Memory B cell (primary cell): ENCODE measurements at regions not wholly inside any gene's neighbourhood (a gene's known extent, or its start where the extent isn't known, plus 50 kb on each side); places are given as distances from the start of the nearest gene placed in this dataset.

Source experiments
- ATAC-seq: fragments of 150-1000 bp; cut with Tn5 transposase; 2 replicates; pipeline ENCODE4 v1.10.0; 2021; ENCODE audit warnings: low read depth, mild to moderate bottlenecking, moderate library complexity
- DNase-seq, 2 donors: peaks; one replicate each; pipeline ENCODE4 v3.0.0; 2022; ENCODE audit warnings: low spot score in 2 of 2
- H3K27ac Mint-ChIP-seq: one replicate; pipeline ENCODE4 v1.8.0; 2022; ENCODE audit warnings: mild to moderate bottlenecking, moderate library complexity, mixed read lengths
- H3K27me3 Mint-ChIP-seq: one replicate; pipeline ENCODE4 v1.8.0; 2022; ENCODE audit warnings: mixed read lengths
- H3K36me3 Mint-ChIP-seq: one replicate; pipeline ENCODE4 v1.8.0; 2022; ENCODE audit warnings: mild to moderate bottlenecking, mixed read lengths
- H3K4me1 Mint-ChIP-seq: one replicate; pipeline ENCODE4 v1.8.0; 2022; ENCODE audit warnings: mixed read lengths
- H3K4me3 Mint-ChIP-seq: one replicate; pipeline ENCODE4 v1.8.0; 2022; ENCODE audit warnings: mild to moderate bottlenecking, moderate library complexity, mixed read lengths
- H3K9me3 Mint-ChIP-seq: one replicate; pipeline ENCODE4 v1.8.0; 2022; ENCODE audit warnings: mixed read lengths

DNA sequence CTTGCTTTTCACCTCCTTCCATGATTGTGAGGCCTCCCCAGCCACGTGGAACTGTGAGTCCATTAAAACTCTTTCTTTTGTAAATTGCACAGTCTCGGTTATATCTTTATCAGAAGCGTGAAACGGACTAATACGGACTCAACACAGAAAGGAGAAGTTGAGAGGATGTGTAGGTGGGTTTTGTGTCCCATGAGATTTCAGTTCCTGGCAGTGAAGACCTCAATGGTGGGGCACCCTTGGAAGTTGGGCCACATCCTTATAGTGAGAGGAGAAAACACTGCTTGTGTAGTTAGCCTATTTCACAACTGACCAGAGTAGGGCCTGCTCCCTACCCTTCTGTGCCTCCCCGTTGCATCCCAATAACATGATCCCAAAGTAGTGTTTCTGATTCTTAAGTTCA lies 98.9 kb upstream of the TNC start:
- no peaks in the 10 kb centered on the region for H3K27me3 Mint-ChIP-seq
- ATAC-seq (peak; percentile 63), DNase-seq (peak in 1 of 2 donors; percentile 8)
- peak overlapping the region; percentile 9 for H3K4me3 Mint-ChIP-seq
- peak overlapping the region; percentile 22 for H3K27ac Mint-ChIP-seq
- H3K36me3 Mint-ChIP-seq: no peaks in the 10 kb centered on the region
- no peaks in the 10 kb centered on the region for H3K9me3 Mint-ChIP-seq
- H3K4me1 Mint-ChIP-seq: peaks cover 28% of the 10 kb centered on the region

DNA sequence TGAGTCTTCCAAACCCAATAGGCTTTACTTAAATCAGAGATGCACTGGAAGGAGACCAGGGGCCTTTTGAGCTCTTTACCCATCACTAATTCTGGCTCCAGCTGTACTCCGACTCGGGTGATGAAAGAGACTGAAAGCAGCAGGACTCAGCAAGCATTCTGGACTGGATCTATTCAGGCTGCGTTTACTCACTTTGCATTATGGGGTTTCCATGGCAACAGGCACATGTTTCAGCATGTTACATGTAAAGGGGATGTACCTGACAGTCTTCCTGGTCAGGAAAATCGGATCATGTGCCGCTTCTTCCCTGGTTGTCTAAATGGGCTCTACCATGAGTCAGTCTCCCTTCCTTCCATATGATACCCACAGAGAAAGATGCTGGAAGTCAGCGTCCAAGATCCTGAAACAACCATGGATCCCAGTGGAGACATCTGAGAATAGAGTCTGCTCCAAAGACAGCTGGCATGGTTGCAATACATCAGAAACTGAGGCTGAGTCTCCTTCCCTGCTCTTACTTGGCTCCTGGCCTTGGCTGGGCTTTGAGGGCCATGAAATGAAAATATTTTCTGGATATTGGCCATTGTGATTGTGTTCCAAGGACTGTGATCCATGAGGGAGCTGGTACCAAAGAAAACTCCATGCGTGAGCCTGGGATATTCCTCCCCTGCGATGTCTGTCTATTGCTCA lies 102.5 kb upstream of the TNC start:
- Mint-ChIP-seq H3K27me3 (no peaks in the 10 kb centered on the region), H3K4me3 (no peak overlapping the region), H3K9me3 (no peaks in the 10 kb centered on the region), H3K4me1 (peaks cover 16% of the 10 kb centered on the region), H3K27ac (no peak overlapping the region), H3K36me3 (no peaks in the 10 kb centered on the region)
- DNase-seq: no peak
- ATAC-seq: no peak

DNA sequence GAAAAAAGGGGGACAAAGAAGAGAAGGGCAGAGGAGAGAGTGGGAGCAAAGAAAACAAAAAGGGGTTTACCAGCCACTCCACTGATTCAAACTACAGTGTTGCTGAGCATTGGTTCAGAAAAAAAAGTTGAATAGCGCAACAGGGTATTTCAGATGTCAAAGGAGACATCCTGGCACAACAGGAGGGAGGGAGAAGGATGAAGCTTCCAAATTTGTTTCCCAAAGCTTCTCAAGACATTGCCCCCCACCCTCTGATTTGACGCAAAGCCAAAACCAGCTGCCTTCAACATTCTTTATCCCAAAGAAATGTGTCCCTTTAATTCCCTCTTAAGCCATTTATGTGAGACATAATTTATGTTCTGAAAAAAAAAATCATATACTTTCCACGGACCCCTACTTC lies 105.5 kb upstream of the TNC start:
- no peak overlapping the region for H3K27ac Mint-ChIP-seq
- DNase-seq (no peak), ATAC-seq (no peak)
- no peaks in the 10 kb centered on the region for H3K4me1 Mint-ChIP-seq
- no peaks in the 10 kb centered on the region for H3K9me3 Mint-ChIP-seq
- H3K27me3 Mint-ChIP-seq: no peaks in the 10 kb centered on the region
- no peak overlapping the region for H3K4me3 Mint-ChIP-seq
- H3K36me3 Mint-ChIP-seq: no peaks in the 10 kb centered on the region

DNA sequence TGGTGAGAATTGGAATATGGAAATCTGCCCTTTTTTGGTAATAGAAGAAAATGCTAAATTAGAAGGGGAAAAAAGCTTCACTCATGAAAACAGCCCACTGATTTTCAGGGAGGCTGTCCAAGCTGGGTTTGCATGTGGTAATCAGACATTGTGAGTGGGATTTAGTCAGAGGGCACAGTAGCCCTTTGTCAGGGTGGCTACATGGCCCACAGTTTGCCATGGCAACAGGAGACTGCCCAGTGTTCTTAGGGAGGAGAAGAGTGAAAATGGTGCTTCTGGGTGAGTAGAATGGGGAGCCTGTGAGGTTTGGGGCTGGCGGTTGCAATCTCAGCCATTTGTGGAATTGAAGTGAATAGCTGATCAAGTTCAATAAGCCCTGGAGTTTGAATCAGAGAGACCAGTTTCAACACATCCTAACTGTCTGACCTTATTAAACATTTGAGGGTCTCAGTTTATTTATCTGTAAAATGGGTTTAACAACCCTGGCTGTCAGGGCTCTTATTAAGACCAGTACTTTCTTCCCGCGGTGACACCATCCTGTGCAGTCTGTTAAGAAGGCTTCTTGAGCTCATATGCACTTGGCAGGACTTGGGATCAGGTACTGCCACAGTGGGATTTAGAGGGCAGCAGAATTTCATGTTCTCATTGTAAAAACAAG lies 107.6 kb upstream of the TNC start:
- H3K27ac Mint-ChIP-seq: no peak overlapping the region
- no peak for DNase-seq

DNA sequence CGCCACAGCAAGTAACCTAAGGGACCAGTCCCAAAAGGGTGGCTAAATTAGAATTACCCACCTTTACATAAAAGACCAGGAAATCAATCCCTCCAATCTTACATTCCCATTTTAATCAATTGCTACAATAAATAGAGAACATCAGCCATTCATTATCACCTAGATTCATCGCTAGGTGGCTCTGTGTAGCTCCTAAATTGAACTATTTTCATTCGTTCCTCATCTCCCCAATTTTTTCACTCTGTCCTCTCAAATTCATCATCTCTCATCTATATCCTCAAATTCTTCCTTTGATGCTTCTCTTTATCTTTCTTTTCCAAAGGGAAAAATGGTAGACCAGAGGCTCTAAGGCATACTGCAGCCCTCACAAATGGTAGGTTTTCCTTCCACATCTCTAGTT lies 108.2 kb upstream of the TNC start:
- DNase-seq: no peak
- Mint-ChIP-seq H3K36me3 (no peaks in the 10 kb centered on the region), H3K27ac (no peak overlapping the region), H3K4me1 (no peaks in the 10 kb centered on the region), H3K9me3 (no peaks in the 10 kb centered on the region), H3K4me3 (no peak overlapping the region), H3K27me3 (no peaks in the 10 kb centered on the region)
- no peak for ATAC-seq

More for the DNA sequence above, 107.6 kb upstream of the TNC start:
- no peaks in the 10 kb centered on the region for H3K4me1 Mint-ChIP-seq
- ATAC-seq: no peak
- no peaks in the 10 kb centered on the region for H3K27me3 Mint-ChIP-seq
- no peaks in the 10 kb centered on the region for H3K36me3 Mint-ChIP-seq
- no peaks in the 10 kb centered on the region for H3K9me3 Mint-ChIP-seq
- H3K4me3 Mint-ChIP-seq: no peak overlapping the region

DNA sequence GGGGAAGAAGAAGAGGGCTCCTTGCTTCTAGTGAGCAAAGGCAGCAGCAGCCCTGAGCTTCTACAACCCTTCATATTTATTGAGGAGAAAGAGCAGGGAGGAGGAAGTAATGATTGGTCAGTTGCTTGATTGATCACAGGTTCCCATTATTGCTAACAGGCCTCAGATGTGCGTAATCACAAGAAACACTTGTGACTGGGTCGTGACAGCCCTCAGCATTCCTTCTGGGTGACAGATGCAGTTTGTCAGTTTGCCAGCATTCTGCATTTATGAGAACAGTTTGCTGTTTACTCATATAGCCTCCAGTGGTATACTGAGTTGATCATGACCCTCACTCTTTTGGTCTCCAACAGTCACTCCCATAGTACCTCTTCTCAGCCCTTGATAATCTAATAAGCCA lies 111.5 kb upstream of the TNC start:
- Mint-ChIP-seq H3K27ac (no peak overlapping the region), H3K36me3 (no peaks in the 10 kb centered on the region), H3K4me1 (peaks cover 5% of the 10 kb centered on the region), H3K4me3 (no peak overlapping the region), H3K27me3 (no peaks in the 10 kb centered on the region), H3K9me3 (peaks cover 2% of the 10 kb centered on the region)
- ATAC-seq (no peak), DNase-seq (no peak)

DNA sequence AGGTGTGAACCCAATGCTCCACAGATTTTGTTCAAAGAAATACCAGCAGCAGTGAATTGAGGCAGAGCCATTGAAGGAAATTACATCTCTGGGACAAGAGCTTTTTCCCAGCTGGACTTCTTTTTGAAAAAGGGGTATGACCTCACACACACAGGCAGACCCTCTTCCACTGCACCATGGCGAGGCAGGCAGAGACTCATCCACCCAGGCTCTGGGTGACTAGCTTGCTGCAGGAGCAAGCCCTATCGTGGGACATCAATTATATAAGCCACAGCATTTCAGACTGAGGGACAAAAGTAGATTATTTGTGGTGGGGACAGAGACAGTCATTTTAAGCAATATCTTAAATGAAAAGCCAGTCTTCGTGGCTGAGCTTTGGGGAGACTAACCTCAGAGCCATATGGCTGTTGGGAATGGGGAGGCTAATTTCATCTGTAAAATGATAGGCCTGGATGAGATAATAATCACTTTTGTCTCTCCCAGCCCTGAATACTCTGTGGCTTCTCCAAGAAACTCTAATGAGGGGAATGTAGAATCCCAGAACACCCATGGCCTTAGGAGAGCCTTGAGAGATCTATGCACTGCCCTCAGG lies 113.1 kb upstream of the TNC start:
- Mint-ChIP-seq H3K27ac (no peak overlapping the region), H3K27me3 (no peaks in the 10 kb centered on the region), H3K9me3 (peaks cover 2% of the 10 kb centered on the region), H3K4me1 (peaks cover 5% of the 10 kb centered on the region), H3K36me3 (no peaks in the 10 kb centered on the region), H3K4me3 (no peak overlapping the region)
- DNase-seq (no peak), ATAC-seq (no peak)

DNA sequence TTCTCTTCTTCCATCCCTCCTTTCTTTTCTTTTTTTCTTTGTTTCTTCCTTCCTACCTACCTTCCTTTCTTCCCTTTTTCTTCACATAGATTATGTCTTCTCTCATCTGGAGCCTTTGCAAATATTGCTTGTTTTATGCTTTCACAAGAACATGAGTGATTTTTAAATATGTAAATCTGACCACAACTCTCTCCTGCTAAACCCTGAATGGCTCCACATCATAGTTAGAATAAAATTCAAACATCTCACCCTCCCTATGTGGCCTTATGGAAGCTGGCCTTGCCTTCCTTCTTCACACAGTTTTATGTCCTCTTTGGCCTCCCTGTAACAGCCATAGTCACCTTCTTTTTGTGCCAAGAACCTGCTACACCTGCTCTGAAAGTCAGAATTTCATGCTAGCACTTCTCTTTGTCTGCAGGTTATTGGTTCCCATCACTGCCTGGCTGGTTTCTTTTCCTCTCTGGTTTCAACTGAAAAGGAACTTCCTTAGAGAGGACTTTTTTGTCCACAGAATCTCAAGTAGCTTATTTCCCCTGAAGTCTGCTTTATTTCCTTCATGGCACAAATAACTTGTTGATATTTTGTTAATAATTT lies 114.3 kb upstream of the TNC start:
- H3K36me3 Mint-ChIP-seq: no peaks in the 10 kb centered on the region
- ATAC-seq: no peak

DNA sequence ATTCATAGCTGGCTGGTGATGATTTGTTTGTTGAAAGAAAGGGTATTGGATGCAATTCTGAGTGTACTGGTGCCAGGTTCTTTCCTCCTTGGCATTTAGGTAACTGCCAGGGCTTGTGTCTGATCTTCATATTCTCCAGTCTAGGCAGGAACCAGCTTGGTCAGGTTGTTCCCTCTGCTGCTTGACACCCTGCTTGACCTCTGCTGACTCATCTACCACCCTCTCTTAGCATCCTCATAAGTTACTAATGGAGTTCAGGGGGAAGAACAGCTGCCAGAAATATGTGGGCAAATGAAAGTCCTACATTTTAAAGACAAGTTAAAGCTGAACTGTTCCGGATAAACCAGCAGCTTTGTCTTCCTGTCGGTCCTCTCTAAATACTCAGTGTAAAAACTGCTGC lies 116.1 kb upstream of the TNC start:
- H3K27me3 Mint-ChIP-seq: no peaks in the 10 kb centered on the region
- DNase-seq (no peak), ATAC-seq (no peak)
- peaks cover 3% of the 10 kb centered on the region for H3K9me3 Mint-ChIP-seq
- H3K4me1 Mint-ChIP-seq: peaks cover 5% of the 10 kb centered on the region
- H3K4me3 Mint-ChIP-seq: no peak overlapping the region
- H3K36me3 Mint-ChIP-seq: no peaks in the 10 kb centered on the region
- H3K27ac Mint-ChIP-seq: no peak overlapping the region

More for the DNA sequence above, 114.3 kb upstream of the TNC start:
- H3K27me3 Mint-ChIP-seq: no peaks in the 10 kb centered on the region
- no peak overlapping the region for H3K27ac Mint-ChIP-seq
- H3K9me3 Mint-ChIP-seq: peaks cover 3% of the 10 kb centered on the region
- no peak for DNase-seq
- H3K4me3 Mint-ChIP-seq: no peak overlapping the region
- H3K4me1 Mint-ChIP-seq: peaks cover 5% of the 10 kb centered on the region

DNA sequence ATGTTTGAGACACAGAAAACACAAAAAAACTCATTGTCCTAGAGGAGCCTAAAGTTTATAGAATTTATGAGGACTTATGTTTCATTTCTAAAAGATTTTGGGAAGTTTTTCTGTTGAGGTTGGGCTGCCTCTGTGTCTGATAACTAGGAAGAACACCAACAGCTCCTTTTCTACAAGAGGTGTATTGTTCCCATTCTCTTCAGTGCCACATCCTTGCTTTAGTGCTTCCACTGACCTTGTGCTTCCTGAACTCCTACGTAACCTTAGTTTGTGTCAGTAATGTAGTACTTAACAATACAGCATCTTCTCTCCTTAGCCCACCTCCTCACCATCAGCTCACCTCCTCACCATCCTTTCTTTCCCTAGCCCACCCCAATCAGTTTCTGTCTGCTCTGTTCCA lies 117.3 kb upstream of the TNC start:
- no peak overlapping the region for H3K27ac Mint-ChIP-seq
- H3K4me1 Mint-ChIP-seq: peaks cover 5% of the 10 kb centered on the region
- H3K9me3 Mint-ChIP-seq: peaks cover 3% of the 10 kb centered on the region
- DNase-seq: no peak
- ATAC-seq: no peak
- no peak overlapping the region for H3K4me3 Mint-ChIP-seq
- H3K36me3 Mint-ChIP-seq: no peaks in the 10 kb centered on the region
- peaks cover 3% of the 10 kb centered on the region for H3K27me3 Mint-ChIP-seq

DNA sequence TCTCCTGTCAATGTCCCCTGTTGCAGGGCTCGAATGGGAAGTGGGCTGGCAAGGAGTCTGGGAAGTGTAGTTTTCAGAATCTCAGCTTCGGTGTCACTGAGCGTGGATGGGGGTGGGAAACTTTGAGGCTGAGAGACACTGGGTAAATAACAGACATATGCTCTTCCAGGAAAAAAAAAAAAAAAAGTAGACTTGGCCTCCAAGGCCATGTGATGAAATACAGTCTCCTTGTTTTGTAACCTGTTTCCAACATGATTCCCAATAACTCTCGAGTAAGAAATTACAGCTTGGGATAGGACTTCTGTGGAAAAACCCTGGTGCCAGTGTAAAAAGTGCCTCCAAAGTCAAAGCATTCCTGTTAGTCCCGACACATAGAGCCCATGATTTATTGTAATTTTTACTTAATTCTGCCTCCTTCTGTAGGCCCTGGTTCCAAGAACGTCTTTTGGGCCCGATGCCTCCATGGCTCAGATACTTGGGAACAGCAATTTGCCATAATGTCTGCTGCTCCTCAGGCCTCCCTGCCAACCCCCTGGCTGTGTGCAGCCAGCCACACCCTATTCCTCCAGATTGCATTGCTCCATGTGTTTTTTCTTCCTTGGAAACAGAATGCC lies 119.5 kb upstream of the TNC start:
- Mint-ChIP-seq H3K9me3 (peaks cover 2% of the 10 kb centered on the region), H3K36me3 (no peaks in the 10 kb centered on the region), H3K27me3 (peaks cover 3% of the 10 kb centered on the region), H3K4me3 (no peak overlapping the region), H3K27ac (no peak overlapping the region), H3K4me1 (no peaks in the 10 kb centered on the region)
- no peak for DNase-seq
- ATAC-seq: no peak

DNA sequence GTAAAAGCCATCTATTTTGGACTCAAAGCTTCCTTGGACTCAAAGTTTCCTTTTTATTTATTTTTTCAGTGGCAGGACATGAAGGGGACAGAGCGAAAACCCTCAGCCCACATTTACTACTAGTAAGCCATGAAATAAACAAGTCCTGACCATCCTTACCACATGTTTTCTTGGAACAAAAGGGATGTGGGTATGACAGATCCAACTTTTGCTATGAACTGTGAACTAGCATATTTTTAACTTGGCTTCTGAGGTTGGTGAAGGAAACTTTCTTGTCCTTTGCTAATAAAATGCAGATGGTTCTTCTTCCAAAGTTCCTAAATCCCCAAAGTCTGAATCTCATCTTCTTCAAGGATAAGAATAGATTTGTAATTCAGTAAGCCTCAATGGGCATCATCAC lies 122.7 kb upstream of the TNC start:
- no peak for ATAC-seq
- Mint-ChIP-seq H3K36me3 (no peaks in the 10 kb centered on the region), H3K27ac (no peak overlapping the region), H3K4me3 (no peak overlapping the region), H3K27me3 (peaks cover 3% of the 10 kb centered on the region), H3K4me1 (no peaks in the 10 kb centered on the region), H3K9me3 (peaks cover 2% of the 10 kb centered on the region)
- DNase-seq: no peak

DNA sequence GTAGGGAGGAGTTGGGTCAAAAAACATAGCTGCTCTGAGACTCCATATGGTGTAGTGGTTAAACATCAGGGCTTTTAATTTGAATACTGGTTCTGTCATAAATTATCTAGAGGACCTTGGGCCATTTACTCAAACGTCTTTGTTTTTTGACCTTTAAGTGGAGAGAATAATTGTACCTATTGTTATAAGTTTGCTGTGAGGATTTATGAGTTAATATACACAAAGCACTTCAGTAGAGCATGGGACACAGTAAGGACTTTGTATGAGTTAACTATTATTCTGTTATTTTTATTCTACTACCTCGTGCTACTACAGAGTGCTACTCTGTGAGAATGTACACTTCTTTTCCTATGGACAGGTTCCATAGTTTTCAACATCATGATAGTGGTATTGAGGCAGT lies 123.7 kb upstream of the TNC start:
- Mint-ChIP-seq H3K36me3 (no peaks in the 10 kb centered on the region), H3K4me1 (peaks cover 2% of the 10 kb centered on the region), H3K4me3 (no peak overlapping the region), H3K27ac (no peak overlapping the region), H3K9me3 (peaks cover 1% of the 10 kb centered on the region), H3K27me3 (peaks cover 3% of the 10 kb centered on the region)
- no peak for ATAC-seq
- no peak for DNase-seq

DNA sequence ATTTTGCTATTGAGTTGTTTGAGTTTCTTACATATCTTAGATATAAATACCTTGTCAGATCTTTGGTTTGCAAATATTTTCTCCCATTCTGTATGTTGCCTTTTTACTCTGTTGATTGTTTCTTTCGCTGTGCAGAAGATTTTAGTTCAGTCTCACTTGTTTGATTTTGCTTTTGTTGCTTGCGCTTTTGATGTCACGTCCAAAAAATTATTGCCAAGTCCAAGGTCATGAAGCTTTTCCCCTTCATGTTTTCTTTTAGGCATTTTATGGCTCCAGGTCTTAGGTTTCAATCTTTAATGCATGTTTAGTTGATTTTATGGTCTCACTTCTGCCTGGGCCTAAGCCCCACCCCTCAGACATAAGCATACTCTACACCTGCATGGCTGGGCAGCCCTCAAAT lies 131.5 kb upstream of the TNC start:
- Mint-ChIP-seq H3K9me3 (peaks cover 2% of the 10 kb centered on the region), H3K27me3 (peaks cover 2% of the 10 kb centered on the region), H3K27ac (no peak overlapping the region), H3K4me3 (no peak overlapping the region), H3K4me1 (peaks cover 2% of the 10 kb centered on the region), H3K36me3 (no peaks in the 10 kb centered on the region)
- ATAC-seq: no peak
- no peak for DNase-seq
